HL-60 (cell line): ENCODE measurements at regions not wholly inside any gene's neighbourhood (a gene's known extent, or its start where the extent isn't known, plus 50 kb on each side); places are given as distances from the start of the nearest gene placed in this dataset.

Source experiments
- CTCF ChIP-seq: IDR thresholded peaks from one replicate; pipeline ENCODE4 v1.5.1; 2011; ENCODE audit warnings: low read length, control low read depth, inconsistent platforms; ENCODE audit not compliant: insufficient read depth
- GABPA ChIP-seq: IDR thresholded peaks from 2 replicates; pipeline ENCODE4 v1.6.1; 2012; ENCODE audit warnings: low read depth
- POLR2AphosphoS5 ChIP-seq: IDR thresholded peaks from 2 replicates; pipeline ENCODE4 v1.6.1; 2012; ENCODE audit warnings: low read depth
- REST ChIP-seq: IDR thresholded peaks from 2 replicates; pipeline ENCODE4 v1.6.1; 2012; ENCODE audit warnings: low read depth; ENCODE audit not compliant: insufficient replicate concordance

GRCh38 chr5:61657686-61658085 lies 325.6 kb downstream of the ZSWIM6 start:
- TF ChIP-seq CTCF (no peak), POLR2AphosphoS5 (no peak), REST (no peak), GABPA (no peak)
